CD4-positive, alpha-beta T cell (primary cell): ENCODE measurements at regions not wholly inside any gene's neighbourhood (a gene's known extent, or its start where the extent isn't known, plus 50 kb on each side); places are given as distances from the start of the nearest gene placed in this dataset.

Experiments
- ATAC-seq: fragments of 200-7000 bp; cut with Tn5 transposase; one replicate; pipeline ENCODE4 v1.10.0; 2022; ENCODE audit warnings: mild to moderate bottlenecking; ENCODE audit not compliant: poor library complexity
- CTCF ChIA-PET: fragments of 350-600 bp; sonication (Branson Sonifier 250); formaldehyde crosslinking; loops from one replicate; lab custom pipeline; 2021; ENCODE audit warnings: antibody characterized with exemption, inconsistent platforms; lab: Charles Lee
- POLR2A ChIA-PET: fragments of 350-600 bp; sonication (Branson Sonifier 250); formaldehyde crosslinking; loops from one replicate; lab custom pipeline; 2021; ENCODE audit warnings: antibody characterized with exemption, inconsistent platforms; lab: Charles Lee
- DNase-seq, 14 experiments: peaks; one replicate each; pipeline ENCODE4 v3.0.0-alpha.2; 2013 to 2020; ENCODE audit warnings: mixed read lengths in 2 of 14
- H3K27ac ChIP-seq, 2 donors: one replicate each; pipeline versions ENCODE4 v1.5.1 to v1.7.0; 2013; ENCODE audit warnings: low read length in 2 of 2, low read depth in 1 of 2, mild to moderate bottlenecking in 1 of 2
- H3K27me3 ChIP-seq, 2 experiments: 1 replicate in 1 of 2; 2 replicates in 1 of 2; pipeline versions ENCODE4 v1.6.1 to v1.7.0; 2013; ENCODE audit warnings: low read length in 2 of 2, control low read depth in 1 of 2, mild to moderate bottlenecking in 1 of 2, moderate library complexity in 1 of 2; ENCODE audit not compliant: insufficient read depth in 2 of 2, control insufficient read depth in 1 of 2
- H3K36me3 ChIP-seq: one replicate; pipeline ENCODE4 v1.6.1; 2013; ENCODE audit warnings: low read length, control low read depth; ENCODE audit not compliant: insufficient read depth
- H3K4me1 ChIP-seq: one replicate; pipeline ENCODE4 v1.6.1; 2013; ENCODE audit warnings: low read length, control low read depth; ENCODE audit not compliant: insufficient read depth
- H3K4me3 ChIP-seq: one replicate; pipeline ENCODE4 v1.5.1; 2013; ENCODE audit warnings: mild to moderate bottlenecking, low read length, moderate library complexity
- H3K9me3 ChIP-seq, 2 experiments: 1 replicate in 1 of 2; 2 replicates in 1 of 2; pipeline versions ENCODE4 v1.6.1 to v1.7.0; 2013; ENCODE audit warnings: low read length in 2 of 2, mild to moderate bottlenecking in 2 of 2, control low read depth in 1 of 2, moderate library complexity in 1 of 2; ENCODE audit not compliant: control insufficient read depth in 1 of 2, insufficient read depth in 1 of 2
- H3K27ac Mint-ChIP-seq: one replicate; pipeline ENCODE4 v1.8.0; 2020; ENCODE audit warnings: mixed read lengths
- H3K27me3 Mint-ChIP-seq: one replicate; pipeline ENCODE4 v1.8.0; 2021; ENCODE audit warnings: mixed read lengths
- H3K36me3 Mint-ChIP-seq: one replicate; pipeline ENCODE4 v1.8.0; 2021; ENCODE audit warnings: low read depth, mixed read lengths
- H3K4me1 Mint-ChIP-seq: one replicate; pipeline ENCODE4 v1.8.0; 2021; ENCODE audit warnings: low read depth, mixed read lengths
- H3K4me3 Mint-ChIP-seq: one replicate; pipeline ENCODE4 v1.8.0; 2020; ENCODE audit warnings: mild to moderate bottlenecking, mixed read lengths
- H3K9me3 Mint-ChIP-seq: one replicate; pipeline ENCODE4 v1.8.0; 2020; ENCODE audit warnings: mixed read lengths
- CTCF ChIP-seq: fragments of 200-600 bp; IDR thresholded peaks from one replicate; pipeline ENCODE4 v1.8.0; 2022; ENCODE audit warnings: antibody characterized with exemption, mild to moderate bottlenecking
- intact Hi-C, 2 experiments: fragments of 100-400 bp; cut with DNase I in 1 of 2; cut with micrococcal nuclease in 1 of 2; formaldehyde crosslinking; loops; one replicate each; pipeline versions ENCODE4 v1.15.1 to v1.9.0; 2023 to 2025; cut with DNase I, micrococcal nuclease

- ChIA-PET CTCF (no interaction called here), POLR2A (no interaction called here)
- no peaks in the 10 kb centered on the region for H3K27me3 ChIP-seq
- no peak for TF ChIP-seq CTCF
- Mint-ChIP-seq H3K4me3 (no peak overlapping the region), H3K27ac (peak overlapping the region; percentile 55), H3K27me3 (no peaks in the 10 kb centered on the region), H3K36me3 (no peaks in the 10 kb centered on the region), H3K9me3 (no peaks in the 10 kb centered on the region), H3K4me1 (peaks cover 59% of the 10 kb centered on the region)
- peak overlapping the region in 1 of 2 donors; percentile 4 for H3K27ac ChIP-seq
- peaks cover 40% of the 10 kb centered on the region for H3K4me1 ChIP-seq
- no peaks in the 10 kb centered on the region for H3K36me3 ChIP-seq
- DNase-seq (no peak), ATAC-seq (no peak)
- no peaks in the 10 kb centered on the region for H3K9me3 ChIP-seq
- H3K4me3 ChIP-seq = no peak overlapping the region
- intact Hi-C loops = no loop called here
Observed at GRCh38 chr6:14720411-14721102, 525.3 kb upstream of the JARID2 start.

- H3K4me1 ChIP-seq = peaks cover 35% of the 10 kb centered on the region
- intact Hi-C loops = no loop called here
- H3K4me3 Mint-ChIP-seq = no peak overlapping the region
- peaks cover 59% of the 10 kb centered on the region for H3K4me1 Mint-ChIP-seq
- CTCF ChIA-PET = no interaction called here
- H3K27me3 Mint-ChIP-seq = no peaks in the 10 kb centered on the region
- DNase-seq (peak in 3 of 14 experiments; percentile 33 to 55 (median 52)), ATAC-seq (no peak)
- TF ChIP-seq CTCF = no peak
- peak overlapping the region in 1 of 2 donors; percentile 4 for H3K27ac ChIP-seq
- peak overlapping the region; percentile 55 for H3K27ac Mint-ChIP-seq
- POLR2A ChIA-PET = no interaction called here
- H3K4me3 ChIP-seq = no peak overlapping the region
- H3K36me3 ChIP-seq = no peaks in the 10 kb centered on the region
- no peaks in the 10 kb centered on the region for H3K27me3 ChIP-seq
- H3K36me3 Mint-ChIP-seq = no peaks in the 10 kb centered on the region
- no peaks in the 10 kb centered on the region for H3K9me3 Mint-ChIP-seq
- H3K9me3 ChIP-seq = no peaks in the 10 kb centered on the region
Observed at GRCh38 chr6:14721103-14721758, 524.6 kb upstream of the JARID2 start.

- Histone ChIP-seq H3K9me3 (no peaks in the 10 kb centered on the region), H3K4me3 (no peak overlapping the region), H3K36me3 (no peaks in the 10 kb centered on the region), H3K27ac (no peak overlapping the region), H3K4me1 (peaks cover 33% of the 10 kb centered on the region), H3K27me3 (no peaks in the 10 kb centered on the region)
- Mint-ChIP-seq H3K27me3 (no peaks in the 10 kb centered on the region), H3K27ac (peak overlapping the region; percentile 55), H3K4me1 (peaks cover 57% of the 10 kb centered on the region), H3K4me3 (no peak overlapping the region), H3K9me3 (no peaks in the 10 kb centered on the region), H3K36me3 (no peaks in the 10 kb centered on the region)
- POLR2A ChIA-PET = no interaction called here
- no peak for TF ChIP-seq CTCF
- DNase-seq (no peak), ATAC-seq (no peak)
- CTCF ChIA-PET = no interaction called here
- intact Hi-C loops = no loop called here
Observed at GRCh38 chr6:14722001-14722562, 523.8 kb upstream of the JARID2 start.
